SHP77 treated with DMSO at 0.1 percent for 48 hours (cell line): ENCODE measurements at regions not wholly inside any gene's neighbourhood (a gene's known extent, or its start where the extent isn't known, plus 50 kb on each side); places are given as distances from the start of the nearest gene placed in this dataset.

Source experiments
- DNase-seq: peaks from one replicate; lab custom pipeline; 2025; lab: John Stamatoyannopoulos, UW

DNA sequence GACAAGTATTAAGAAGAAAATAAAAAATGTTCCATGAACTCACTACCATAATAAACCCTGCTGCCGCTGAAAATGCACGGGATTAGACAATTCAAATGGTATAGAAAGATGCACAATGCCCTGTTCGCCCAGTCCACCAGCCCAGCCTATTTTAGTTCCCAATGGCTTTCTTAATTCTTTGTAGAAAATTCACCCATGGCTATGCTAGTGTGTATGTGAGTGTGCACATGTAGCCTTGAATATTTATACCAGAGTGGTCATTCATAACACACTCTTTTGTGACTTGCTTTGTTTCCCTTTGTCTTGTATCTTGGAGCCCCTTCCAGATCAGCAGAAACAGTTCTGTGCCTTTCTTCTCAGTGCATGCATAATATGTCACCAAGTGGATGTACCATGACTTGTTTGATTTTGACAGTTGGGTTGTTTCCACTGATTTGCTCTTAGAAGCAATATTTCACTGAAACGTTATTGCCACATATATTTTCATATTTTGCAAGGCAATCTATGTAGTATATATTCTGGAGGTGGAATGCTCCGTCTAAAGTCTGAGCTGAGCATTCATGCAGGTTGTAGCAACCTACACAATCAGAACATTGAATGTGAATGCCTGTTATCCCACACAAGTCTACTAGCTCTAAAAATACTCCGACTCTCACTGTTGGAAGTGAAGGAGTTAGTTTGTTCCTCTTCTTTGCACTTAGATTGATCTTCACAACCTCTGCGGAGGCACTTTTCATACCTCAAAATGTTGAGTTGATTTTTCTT is 383.0 kb upstream of the EEF2KMT start:
- no peak for DNase-seq

DNA sequence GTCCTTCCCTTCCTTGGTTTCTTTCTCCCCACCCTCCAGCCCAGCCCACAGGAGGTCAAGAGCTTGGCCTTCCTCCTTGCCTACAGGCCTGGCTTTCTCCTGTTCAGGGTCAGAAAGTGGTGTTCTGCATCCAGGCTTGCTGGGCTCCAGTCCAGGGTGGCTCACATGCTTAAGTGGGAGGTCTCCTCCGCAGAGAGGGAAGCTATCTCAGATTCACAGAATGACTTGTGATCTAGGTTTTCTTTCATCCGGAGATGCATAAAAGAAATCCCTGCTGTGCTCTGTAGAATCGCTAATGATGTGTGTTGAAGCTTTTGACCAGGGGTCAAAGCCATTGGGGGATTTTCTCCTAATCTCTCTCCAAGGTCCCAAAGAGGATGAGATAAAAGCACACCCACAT is 382.3 kb upstream of the EEF2KMT start:
- no peak for DNase-seq

DNA sequence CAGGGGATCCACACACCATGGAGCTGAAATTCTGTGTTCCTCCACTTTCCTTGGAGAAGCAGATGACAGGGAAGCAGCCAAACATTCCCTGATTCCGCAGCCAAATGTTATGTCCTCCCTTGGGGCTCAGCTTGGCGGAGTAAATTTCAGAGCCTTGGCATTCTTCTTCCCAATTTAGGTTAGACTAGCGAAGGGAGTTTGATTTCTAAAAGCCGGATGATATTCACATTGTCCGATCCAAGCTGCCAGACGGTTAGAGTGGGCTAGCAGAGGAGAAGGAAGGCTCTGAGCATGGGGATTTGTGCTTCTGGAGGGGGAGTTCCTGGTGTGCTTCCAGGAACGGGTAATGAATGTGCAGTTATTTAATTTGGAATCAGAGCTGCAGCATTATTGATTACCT is 380.4 kb upstream of the EEF2KMT start:
- no peak for DNase-seq

DNA sequence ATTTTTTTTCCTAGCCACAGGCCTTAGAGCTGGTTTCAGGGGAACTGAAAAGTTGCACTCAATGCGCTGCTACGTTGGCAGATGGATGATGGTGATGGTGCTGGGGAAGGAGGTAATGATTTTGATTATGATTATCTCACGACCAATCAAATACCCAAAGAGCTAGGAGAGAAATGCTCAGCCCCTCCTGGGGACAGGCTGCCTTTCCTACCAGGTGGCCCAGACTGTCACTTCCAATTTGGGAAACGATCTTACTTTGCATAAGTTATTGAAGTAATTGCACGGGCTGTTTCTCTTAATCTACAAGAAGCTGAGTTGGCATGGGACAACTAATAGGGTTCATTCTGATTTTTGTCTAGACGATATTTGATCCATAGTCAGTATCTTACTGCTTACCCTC is 379.7 kb upstream of the EEF2KMT start:
- no peak for DNase-seq

DNA sequence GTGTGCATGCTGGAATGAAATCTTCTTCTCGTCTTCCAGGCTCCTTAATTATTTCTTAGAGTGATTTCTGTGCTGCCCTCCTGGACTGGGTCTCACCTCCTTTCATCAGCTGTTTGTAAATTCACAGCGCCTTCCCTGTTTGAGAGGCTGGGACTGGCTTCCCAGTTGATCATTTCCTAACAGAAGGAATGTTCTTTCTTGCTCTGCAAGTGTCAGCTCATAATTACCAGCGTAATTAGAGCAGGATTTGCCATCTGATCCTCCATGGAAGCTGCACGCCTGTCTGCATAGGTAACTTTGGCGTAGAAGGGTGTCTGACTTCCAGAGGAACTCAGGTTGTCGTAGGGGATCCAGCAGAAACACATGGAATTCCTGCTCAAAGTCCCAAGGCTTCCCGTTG is 375.0 kb upstream of the EEF2KMT start:
- no peak for DNase-seq

DNA sequence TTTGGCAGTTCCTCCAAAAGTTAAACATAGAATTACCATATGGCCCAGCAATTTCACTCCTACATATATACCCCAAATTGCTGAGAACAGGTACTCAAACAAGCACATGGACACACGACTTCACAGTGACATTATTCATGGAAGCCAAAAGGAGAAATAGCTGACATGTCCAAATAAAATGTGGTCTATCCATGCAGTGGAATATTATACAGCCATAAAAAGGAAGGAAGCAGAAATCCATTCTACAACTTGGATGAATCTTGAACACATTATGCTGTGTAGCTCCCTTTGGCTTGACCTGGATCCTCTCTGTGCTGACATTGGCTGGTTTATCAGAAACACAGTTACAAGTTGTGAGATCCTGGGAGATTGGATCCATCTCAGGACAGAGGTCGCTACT is 370.9 kb upstream of the EEF2KMT start:
- no peak for DNase-seq

DNA sequence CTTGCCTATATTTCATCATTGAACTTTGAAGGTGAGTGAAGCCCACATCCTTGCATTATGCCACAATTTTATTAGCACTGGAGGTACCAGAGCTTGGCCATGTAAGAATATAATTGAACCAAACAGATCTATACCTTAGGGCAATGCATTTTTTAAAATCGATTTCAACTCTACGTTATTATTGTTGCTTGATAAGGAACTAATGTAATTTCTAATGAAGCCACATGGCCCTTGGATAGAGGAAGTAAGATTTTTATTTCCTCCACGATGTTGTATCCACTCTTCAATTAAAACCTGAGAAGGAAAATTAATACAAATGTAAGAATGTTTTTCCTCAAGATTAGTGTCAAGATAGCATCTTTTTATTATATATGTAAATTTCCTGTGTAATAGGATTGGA is 370.0 kb upstream of the EEF2KMT start:
- DNase-seq: no peak

DNA sequence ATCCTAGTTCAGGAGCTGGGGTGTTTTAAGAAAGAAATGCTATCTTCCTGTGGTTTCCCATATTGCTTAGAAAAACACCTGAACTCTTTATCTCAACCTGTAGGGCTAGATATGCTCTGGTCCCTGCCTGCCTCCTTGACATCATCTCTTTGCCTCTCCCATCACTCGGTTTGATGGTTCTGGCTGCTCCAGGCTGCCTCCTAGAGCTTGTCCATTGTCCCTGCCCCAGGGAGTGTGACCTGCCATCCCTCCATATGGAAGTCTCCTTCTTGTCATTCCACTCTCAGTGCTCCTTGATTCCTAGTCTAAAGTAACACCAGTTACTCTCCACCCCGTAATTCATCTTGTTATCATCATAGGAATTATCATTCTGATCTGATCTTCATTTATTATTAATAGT is 369.0 kb upstream of the EEF2KMT start:
- DNase-seq: no peak

DNA sequence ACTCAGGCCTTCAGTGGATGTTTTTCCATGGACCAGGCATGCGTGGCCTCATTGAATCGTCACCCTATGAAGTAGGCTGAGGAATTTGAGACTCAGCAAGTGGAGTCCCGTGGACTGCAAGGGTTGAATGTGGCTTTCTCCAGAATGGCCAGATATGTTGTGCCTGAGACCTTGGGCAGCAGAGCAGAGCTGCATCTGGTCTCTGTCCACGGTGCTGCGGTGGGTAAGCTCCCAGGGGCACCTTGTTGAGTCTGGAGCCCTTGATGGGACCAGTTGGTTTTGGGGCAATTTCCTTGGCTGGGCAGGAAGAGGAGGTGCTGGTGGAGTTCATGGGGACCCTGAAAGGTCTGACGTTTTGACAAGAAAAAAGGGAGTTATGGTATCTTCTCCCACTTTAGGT is 368.1 kb upstream of the EEF2KMT start:
- DNase-seq: no peak

DNA sequence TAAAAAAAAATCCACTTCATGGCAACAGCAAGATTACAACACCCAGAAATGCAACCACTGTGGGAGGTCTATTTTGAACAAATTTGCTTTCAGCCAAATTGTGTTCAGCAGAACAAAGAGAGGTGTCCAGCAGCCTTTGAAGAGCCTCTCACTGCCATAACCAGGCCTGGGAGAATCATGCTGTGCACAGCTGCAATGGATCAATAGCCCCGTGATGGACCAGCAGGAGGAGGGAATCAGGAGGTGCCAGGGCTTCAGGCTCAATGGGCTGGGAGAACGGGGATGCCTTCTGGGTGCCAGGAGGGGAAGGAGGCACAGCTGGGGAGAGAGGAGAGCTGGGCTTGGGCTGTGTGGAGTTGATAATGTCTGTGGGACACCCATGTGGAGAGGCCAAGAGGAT is 366.2 kb upstream of the EEF2KMT start:
- DNase-seq: no peak

DNA sequence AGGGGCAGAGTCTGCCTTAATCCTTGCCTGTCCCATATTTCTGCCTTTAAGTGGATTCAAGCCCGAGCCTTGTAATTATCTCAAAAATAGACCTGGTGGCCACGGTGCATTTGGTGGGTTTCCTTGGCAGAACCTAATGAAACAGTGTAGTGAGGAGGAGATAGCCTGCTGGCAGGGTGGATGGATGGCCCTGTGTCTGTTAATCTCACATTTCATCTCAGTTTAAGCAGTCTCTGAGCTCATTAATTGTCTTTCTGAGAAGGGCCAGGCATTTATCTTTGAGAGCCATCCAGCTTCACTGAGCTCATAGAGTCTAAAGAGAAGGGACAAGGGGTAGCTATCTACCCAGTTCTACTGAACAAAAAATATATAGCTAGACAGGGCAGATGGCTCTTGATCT is 364.0 kb upstream of the EEF2KMT start:
- no peak for DNase-seq

DNA sequence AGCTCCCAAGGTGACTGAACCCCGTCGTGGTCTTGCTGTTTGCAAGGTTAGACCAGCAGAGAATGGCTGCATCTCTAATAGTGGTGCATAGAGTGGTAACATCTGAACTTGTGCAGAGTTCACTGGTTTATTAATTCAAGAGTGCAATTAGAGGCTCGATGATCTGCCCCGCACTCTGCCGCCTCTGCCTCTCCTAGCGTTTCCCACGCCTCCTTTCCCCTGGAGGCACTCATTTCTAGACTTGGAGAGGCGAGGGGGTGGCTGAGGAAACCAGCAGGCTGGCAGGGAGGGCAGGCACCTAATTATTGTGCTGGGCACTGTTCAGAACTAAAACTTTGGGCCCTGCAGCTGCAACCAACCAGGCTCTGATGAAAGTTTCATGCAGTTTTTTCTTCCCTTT is 363.5 kb upstream of the EEF2KMT start:
- no peak for DNase-seq

DNA sequence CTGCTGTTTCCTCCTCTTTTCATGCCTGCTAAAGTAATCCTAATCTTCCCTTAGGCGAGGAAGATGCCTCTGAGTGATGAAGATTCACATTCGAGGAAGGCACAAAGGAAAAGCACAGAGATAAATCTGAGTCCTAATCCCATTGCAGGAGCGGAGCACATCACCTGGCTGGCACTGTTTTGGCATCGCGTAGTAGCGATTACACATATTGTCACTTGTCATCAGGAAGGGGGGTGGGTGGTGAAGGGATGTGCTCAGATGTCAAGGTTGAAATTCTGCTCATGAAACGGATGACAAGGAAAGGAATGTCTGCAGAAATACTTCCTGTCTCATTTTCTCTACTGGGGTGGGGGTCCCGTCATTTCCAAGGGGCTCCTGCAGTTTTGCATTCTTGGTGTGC is 363.1 kb upstream of the EEF2KMT start:
- DNase-seq: no peak

DNA sequence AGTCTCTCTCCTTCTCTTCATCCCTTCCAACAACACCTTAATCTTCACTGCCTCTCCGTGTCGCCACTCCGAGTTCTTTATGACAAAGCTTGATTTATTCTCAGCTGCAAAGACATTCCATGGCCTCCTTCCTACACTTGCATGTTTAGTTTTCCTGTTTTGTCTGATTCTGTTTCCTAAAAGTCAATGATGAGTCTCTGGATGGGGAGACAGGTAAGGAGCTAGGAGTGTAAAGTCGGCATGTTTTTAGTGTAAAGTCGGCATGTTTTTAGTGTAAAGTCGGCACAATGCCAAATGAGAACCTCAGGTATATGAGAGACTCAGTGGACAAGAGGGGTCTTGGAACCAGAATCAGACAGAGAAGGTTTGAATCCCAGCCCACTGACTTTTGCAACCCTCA is 362.3 kb upstream of the EEF2KMT start:
- no peak for DNase-seq

DNA sequence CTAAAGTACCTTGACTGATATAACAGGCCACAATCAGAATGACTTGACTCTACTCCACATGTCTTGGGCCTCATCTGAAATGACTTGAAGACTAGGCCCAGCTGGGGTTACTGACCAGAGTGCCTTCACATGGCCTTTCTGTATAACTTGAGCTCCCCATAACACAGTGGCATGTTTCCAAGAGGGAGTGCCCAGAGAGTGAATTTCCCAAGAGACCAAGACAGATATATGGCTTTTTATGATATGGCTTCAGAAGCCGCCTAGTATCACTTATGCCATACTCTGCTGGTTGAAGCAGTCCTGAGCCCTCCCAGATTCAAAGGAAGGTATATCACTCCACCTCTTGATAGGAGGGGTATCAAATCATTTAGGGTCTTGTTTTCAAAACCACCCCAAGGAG is 357.5 kb upstream of the EEF2KMT start:
- DNase-seq: no peak

DNA sequence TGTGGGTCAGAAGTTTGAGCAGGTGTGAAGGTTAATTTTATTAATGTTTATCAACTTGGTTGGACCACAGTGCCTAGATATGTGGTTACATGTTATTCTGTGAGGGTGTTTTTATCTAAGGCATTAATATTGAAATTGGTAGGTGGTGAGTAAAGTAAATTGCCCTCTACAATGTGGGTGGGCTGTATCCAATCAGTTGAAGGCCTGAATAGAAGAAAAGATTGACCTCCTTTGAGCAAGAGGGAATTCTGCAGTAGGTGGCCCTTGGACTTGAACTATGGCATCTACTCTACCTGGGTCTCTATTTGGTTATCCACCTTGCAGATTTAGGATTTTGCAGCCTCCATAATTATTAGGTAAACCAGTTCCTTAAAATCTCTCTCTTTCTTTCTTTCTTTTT is 356.8 kb upstream of the EEF2KMT start:
- no peak for DNase-seq

DNA sequence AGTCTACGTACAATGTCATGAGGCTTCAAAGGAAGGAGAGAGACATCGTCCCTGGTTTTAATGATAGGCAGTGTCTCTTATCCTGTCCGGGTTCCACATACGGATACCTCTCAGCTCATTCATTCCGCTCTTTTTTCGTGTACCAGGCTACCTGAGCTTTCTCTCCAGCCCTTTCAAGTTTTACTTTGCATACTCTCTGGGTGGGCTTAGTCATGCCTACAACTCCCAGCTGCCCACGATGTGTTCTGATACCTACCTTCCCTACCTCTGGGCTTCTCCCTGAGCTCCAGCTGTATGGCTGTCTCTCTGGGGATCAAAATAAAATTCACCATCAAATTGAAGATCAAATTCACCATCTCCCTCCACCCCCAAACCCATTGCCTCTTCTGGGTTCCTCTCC is 354.0 kb upstream of the EEF2KMT start:
- DNase-seq: no peak

DNA sequence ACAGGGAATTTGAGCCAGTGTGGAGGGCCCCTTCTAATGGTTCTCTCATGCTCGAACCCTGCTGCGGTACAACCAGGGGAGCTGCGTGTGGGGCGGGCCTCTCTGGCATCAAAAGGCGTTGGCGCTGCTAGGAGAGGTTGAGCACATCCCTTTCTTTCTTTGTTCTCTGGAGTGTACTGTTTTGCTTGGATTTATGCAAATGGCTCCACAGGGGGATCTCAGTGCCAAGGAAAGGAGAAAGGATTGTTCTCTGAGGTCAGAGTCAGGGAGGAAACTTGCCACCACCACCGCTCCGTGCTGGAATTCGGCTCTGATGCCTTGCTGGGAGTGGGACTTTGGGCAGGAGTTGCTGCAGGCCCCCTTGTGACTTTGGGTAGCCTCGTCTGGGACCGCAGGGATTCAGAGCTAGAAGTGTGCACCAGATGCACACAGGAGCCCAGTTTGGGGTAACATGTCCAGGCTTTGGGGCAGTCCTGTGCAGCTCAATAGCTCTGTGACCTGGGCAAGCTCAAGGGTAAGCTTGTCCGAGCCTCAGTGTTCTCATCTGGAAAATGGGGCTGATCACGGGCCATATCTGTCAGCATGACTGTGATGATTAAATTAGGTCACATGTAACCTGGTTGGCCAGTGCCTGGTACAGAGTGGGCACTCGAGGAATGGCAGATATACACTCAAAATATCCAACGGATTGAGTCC is 353.0 kb upstream of the EEF2KMT start:
- DNase-seq: no peak

DNA sequence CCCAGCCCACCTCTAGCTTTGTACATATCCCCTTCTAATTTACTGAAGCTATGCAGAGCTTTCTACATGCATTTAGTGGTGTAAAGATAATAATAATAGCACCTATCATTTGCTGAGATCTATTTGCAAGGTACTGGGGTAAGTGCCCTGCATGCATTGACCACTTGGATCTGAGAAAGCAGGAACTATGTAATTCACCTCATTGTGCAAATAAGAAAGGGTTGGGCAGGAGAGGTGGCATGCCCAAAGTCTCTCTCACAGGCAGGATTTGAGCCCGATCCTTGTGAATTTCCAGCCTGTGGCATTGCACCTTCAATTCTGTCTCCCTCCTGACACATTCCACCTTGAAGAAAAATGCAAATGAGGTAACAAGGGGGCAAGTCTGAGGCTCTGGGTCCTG is 352.3 kb upstream of the EEF2KMT start:
- no peak for DNase-seq

DNA sequence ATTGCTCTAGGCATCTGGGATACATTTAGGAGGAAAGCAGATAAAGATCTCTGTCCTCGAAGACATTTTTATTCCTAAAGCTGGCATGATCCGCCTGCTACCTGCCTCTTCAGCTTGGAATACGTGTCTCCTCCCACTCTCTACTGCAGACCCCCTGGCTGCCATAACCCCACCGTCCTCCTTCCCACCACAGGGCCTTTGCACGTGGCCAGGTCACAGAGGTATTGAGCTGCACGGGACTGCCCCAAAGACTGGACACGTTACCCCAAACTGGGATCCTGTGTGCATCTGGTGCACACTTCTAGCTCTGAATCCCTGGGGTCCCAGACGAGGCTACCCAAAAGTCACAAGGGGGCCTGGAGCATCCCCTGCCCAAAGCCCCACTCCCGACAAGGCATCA is 351.2 kb upstream of the EEF2KMT start:
- DNase-seq: no peak

DNA sequence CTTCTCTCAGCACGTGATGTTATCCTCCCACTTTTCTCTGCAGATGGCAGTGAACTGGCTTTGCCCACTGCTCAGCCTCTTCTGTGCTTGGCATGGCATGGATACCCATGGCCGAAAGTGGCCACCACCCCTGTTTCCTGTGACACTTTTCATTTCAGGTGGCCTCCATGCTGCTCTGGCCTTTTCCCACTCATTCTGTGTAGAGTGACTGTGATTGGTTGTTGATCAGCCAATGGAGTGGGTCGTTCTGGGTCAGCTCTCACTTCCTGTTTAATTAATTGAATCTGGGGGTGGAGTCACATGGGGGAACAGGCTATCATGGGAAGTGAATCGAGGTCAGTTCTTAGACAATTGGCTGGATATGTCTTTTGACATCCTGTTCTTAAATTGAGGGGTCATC is 350.1 kb upstream of the EEF2KMT start:
- no peak for DNase-seq

DNA sequence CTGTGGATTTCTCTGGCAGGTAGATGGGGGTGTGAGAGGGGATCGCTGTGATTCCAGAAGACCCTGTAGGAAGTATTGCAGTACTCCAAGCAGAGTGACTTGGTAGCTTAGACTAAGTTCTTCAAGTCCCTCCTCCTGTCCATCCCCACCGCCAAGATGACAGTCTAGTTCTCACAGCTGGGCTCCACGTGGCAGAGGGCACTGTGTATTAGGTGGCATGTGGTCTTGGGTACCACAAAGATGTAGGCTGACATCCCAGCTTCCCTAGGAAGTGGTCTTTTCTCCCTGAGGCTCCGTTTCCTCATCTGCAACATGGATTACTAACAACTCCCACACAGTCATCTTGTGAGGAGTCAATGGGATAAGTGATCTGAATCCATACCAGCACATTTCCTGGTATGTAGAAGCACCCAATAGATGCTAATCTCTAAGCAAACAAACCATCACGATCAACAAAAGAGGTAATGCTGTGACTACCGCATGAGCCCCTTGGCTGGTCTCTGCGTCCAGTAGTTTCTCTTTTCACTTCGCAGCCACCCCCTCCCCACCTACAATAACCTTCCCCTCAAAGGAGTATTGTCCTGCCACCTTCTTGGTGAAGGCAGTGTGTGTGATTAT is 349.1 kb upstream of the EEF2KMT start:
- no peak for DNase-seq

DNA sequence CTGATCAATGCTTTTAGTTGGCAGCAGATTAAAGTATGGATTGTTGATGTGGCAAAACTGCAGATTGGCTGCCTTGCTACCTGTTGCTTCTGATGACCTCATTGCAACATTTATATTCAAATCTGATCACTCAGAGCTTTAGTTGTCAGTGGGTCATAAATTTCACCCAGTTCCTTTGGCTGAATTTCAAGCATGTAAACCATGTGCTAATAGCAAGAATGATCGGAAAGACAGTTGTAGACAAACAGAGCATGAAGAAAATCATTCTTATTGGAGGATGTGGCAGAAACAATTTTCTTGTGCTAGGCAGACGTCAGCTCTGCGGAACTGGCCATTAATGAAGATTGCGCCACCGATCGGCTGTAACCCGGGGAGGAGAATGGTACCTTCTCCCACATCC is 346.6 kb upstream of the EEF2KMT start:
- no peak for DNase-seq

DNA sequence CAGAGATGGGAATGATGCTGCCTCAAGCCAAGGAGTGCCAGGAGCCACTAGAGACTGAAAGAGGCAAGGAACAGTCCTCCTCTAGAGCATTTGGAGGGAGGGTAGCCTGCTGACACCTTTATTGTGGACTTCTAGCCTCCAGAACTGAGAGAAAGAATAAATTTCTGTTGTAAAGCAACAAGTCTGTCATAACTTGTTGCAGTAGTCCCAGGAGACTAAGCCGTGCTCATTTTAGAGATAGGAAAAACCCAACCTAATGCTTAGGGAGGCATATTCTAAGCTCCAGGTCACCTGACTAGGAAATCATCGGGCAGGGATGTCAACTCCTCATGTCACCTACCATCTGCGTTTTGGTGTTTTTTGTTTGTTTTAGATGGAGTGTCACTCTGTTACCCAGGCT is 345.4 kb upstream of the EEF2KMT start:
- DNase-seq: no peak
